Fibroblast of mammary gland (primary cell): ENCODE measurements at regions not wholly inside any gene's neighbourhood (a gene's known extent, or its start where the extent isn't known, plus 50 kb on each side); places are given as distances from the start of the nearest gene placed in this dataset.

Source experiments
- DNase-seq: peaks from one replicate; pipeline ENCODE4 v3.0.0-alpha.2; 2010; ENCODE audit warnings: low read depth
- H3K4me3 ChIP-seq: 2 replicates; pipeline ENCODE4 v1.5.1; 2011; ENCODE audit warnings: low read depth, mild to moderate bottlenecking, low read length, moderate library complexity; ENCODE audit not compliant: control insufficient read depth
- TF ChIP-seq, protein P1 (sequence below): conservative IDR thresholded peaks from 2 replicates; pipeline ENCODE4 v1.5.1; 2011; ENCODE audit warnings: low read depth, low read length, inconsistent platforms; ENCODE audit not compliant: control insufficient read depth, insufficient read depth

DNA sequence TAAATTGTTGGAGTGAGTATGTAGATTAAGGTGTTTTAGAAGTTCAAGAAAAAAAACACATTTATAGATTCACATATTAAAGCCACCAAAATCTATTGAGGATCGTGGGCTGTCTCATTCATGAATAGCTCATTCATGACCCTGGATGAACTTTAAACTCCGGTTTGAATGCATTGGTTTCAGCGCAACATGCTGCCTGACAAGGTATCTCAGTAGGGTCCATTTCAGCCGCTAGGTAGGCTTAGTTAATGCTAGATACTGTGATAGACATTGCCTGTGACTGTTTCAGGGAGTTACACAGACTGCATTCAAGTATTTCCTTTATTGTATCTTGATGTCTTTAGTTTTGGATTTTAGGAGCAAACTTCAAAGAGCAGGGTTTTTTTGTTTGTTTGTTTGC is 140.5 kb upstream of the POGK start:
- no peak for DNase-seq
- TF ChIP-seq, protein P1, sequence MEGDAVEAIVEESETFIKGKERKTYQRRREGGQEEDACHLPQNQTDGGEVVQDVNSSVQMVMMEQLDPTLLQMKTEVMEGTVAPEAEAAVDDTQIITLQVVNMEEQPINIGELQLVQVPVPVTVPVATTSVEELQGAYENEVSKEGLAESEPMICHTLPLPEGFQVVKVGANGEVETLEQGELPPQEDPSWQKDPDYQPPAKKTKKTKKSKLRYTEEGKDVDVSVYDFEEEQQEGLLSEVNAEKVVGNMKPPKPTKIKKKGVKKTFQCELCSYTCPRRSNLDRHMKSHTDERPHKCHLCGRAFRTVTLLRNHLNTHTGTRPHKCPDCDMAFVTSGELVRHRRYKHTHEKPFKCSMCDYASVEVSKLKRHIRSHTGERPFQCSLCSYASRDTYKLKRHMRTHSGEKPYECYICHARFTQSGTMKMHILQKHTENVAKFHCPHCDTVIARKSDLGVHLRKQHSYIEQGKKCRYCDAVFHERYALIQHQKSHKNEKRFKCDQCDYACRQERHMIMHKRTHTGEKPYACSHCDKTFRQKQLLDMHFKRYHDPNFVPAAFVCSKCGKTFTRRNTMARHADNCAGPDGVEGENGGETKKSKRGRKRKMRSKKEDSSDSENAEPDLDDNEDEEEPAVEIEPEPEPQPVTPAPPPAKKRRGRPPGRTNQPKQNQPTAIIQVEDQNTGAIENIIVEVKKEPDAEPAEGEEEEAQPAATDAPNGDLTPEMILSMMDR: no peak
- H3K4me3 ChIP-seq: no peak overlapping the region

DNA sequence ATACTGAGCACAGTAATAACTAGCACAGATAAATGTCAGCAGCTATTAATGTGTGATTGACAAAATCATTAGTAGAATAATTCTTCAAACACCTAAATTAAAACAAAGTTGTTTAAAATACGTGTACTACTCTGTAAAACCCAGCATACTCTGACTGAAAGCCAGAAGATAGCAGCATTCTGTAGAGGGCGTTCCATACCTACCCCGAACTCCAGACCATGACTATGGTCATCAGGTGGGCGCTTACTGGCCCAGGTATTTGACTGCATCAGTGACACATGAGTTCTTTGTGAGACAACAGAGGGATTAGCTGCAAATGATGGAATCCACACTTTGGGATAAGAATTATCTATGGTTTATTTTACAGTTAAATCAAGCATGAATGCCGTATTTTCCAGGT is 139.7 kb upstream of the POGK start:
- DNase-seq: no peak
- TF ChIP-seq, protein P1: no peak
- no peak overlapping the region for H3K4me3 ChIP-seq

DNA sequence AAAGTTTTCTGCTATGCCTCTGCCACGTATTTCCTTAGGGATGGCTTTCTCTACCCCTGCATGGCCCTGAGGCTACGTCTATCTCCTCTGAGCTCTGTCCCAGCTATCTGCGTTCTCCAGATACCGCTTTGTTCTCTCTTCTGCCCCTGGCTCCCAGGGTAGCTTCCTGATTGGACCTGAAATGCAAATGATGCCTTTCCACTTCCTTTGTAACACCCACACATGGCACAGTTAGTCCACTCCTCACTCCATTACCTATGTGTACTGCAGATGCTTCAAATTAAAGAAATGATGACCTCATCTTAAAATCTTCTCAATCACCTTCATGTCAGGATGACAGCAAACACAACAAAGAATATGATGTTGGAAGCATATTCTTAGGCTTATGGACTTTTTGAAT is 138.6 kb upstream of the POGK start:
- TF ChIP-seq, protein P1: no peak

DNA sequence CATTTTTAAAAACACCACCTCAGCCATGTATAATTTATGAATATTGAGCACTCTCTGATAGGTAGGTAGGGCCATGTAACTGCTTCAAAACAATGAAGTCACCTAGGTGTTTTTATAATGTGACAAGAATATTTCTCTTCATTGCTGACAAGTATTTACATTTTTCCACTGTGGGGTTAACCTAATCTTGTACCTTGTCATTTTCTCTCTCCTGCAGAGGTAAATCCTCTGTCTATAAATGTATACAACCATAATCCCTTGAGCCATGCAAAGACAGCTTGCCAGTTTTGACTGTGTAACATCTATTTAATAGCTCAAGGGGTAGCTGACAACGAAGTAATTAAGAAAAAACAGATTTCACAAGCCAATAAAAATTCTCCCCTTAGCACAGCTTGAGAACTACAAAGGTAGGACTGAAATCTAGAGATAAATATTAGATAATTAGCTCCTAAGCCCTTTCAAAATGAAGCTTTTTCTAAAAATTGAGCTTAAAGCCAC is 137.6 kb upstream of the POGK start:
- H3K4me3 ChIP-seq: no peak overlapping the region
- no peak for DNase-seq
- TF ChIP-seq, protein P1: no peak

More for the DNA sequence above, 138.6 kb upstream of the POGK start:
- no peak for DNase-seq
- no peak overlapping the region for H3K4me3 ChIP-seq

DNA sequence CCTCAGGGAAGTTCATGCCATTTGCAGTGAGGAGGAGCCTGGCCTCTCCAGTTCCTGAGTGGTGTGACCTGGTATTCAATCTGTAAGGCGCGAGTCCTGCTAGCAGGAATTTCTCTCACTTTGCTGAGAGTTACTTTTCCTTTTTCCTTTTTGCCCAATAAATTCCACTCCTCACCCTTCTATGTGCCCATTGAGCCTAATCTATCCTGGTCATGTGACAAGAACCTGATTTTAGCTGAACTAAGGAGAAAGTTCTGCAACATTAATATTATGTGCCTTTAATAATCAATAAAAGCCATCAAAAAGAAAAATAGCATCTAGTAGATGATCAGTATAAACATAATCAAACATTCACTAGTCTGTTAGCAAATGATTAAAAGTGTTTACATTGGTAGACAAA is 136.1 kb upstream of the POGK start:
- no peak overlapping the region for H3K4me3 ChIP-seq
- DNase-seq: no peak
- TF ChIP-seq, protein P1: no peak

DNA sequence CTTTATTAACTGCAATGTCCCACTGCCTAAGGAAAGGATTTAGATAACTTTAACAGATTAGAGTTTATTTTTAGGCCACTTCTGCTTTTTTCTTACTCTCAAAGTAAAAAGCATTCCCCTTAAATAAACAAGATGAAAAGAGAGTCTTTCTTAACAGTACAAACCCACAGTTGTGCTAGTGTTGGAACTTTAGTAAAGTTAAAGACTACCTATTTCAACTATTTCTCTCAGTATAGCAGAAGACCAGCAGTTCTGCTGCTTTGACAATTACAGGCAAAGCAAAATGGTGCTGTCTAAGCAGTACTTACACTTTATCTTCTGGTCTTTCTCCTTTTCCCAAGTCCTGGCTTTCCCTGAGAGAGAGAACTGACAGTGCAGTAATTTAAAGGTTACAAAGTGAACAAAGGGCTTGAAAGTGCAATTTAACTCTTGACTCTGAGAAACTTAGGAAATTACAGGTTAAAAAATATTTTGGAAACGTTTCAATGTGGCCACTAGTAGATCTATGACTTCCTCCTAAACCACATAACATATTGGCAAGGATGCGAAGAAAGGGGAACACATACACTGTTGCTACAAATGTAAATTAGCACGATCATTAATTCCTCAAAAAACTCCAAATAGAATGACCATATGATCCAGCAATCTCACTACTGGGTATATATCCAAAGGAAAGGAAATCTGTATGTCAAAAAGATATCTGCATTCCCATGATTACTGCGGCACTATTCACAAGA is 135.4 kb upstream of the POGK start:
- no peak overlapping the region for H3K4me3 ChIP-seq
- no peak for DNase-seq
- TF ChIP-seq, protein P1: no peak
